ENCODE measurements at regions not wholly inside any gene's neighbourhood (a gene's known extent, or its start where the extent isn't known, plus 50 kb on each side); places are given as distances from the start of the nearest gene placed in this dataset.

GRCh38 chr10:10205906-10206305 is 811.8 kb upstream of the CELF2 start:
- TF ChIP-seq CTCF (IDR thresholded peaks at IDR 0.05) (no peak), EP300 (IDR thresholded peaks at IDR 0.05) (no peak), POLR2A (IDR thresholded peaks at IDR 0.05) (no peak), POLR2AphosphoS5 (IDR thresholded peaks at IDR 0.05) (no peak)
